CD14-positive monocyte (primary cell): ENCODE measurements at regions not wholly inside any gene's neighbourhood (a gene's known extent, or its start where the extent isn't known, plus 50 kb on each side); places are given as distances from the start of the nearest gene placed in this dataset.

Experiments
- DNase-seq, 3 donors: peaks; one replicate each; pipeline ENCODE4 v3.0.0-alpha.2; 2011 to 2022
- H2AFZ ChIP-seq: 2 replicates; pipeline ENCODE4 v1.6.0; 2012; ENCODE audit warnings: mild to moderate bottlenecking, low read depth, low read length, inconsistent platforms; ENCODE audit not compliant: insufficient read depth, poor library complexity, severe bottlenecking
- H3K27ac ChIP-seq, 2 donors: 1 replicate in 1 of 2; 2 replicates in 1 of 2; pipeline ENCODE4 v1.5.1; 2012 to 2013; ENCODE audit warnings: low read length in 2 of 2, control low read depth in 1 of 2, inconsistent platforms in 1 of 2, low read depth in 1 of 2, mild to moderate bottlenecking in 1 of 2
- H3K27me3 ChIP-seq, 2 donors: one replicate each; pipeline versions ENCODE4 v1.6.0 to v1.6.1; 2011 to 2013; ENCODE audit warnings: low read length in 2 of 2; ENCODE audit not compliant: control insufficient read depth in 2 of 2, insufficient read depth in 2 of 2
- H3K36me3 ChIP-seq, 2 donors: replicated peaks in 1 of 2; 1 replicate in 1 of 2; 2 replicates in 1 of 2; pipeline versions ENCODE4 v1.5.1 to v1.6.1; 2012 to 2013; ENCODE audit warnings: low read length in 2 of 2, control low read depth in 1 of 2, inconsistent platforms in 1 of 2, mild to moderate bottlenecking in 1 of 2; ENCODE audit not compliant: insufficient read depth in 2 of 2, control insufficient read depth in 1 of 2
- H3K4me1 ChIP-seq, 2 donors: 1 replicate in 1 of 2; 2 replicates in 1 of 2; pipeline versions ENCODE4 v1.5.1 to v1.6.1; 2012 to 2013; ENCODE audit warnings: low read length in 2 of 2, control low read depth in 1 of 2, inconsistent platforms in 1 of 2, mild to moderate bottlenecking in 1 of 2, moderate library complexity in 1 of 2; ENCODE audit not compliant: insufficient read depth in 2 of 2, control insufficient read depth in 1 of 2
- H3K4me2 ChIP-seq: replicated peaks from 2 replicates; pipeline ENCODE3; 2012; ENCODE audit warnings: low read length, moderate library complexity, mild to moderate bottlenecking; ENCODE audit not compliant: poor library complexity, severe bottlenecking; ENCODE audit errors: extremely low read depth
- H3K4me3 ChIP-seq, 3 experiments: fragments of 200-600 bp in 1 of 3; sonication (generic) in 1 of 3; replicated peaks in 1 of 3; 1 replicate in 2 of 3; 2 replicates in 1 of 3; pipeline ENCODE4 v1.5.1; 2011 to 2013; ENCODE audit warnings: low read length in 3 of 3, mild to moderate bottlenecking in 3 of 3, control low read depth in 2 of 3, low read depth in 2 of 3, inconsistent platforms in 1 of 3, moderate library complexity in 1 of 3
- H3K79me2 ChIP-seq: 2 replicates; pipeline ENCODE4 v1.6.0; 2012; ENCODE audit warnings: mild to moderate bottlenecking, control low read depth, inconsistent platforms, low read length, moderate library complexity; ENCODE audit not compliant: insufficient read depth
- H3K9ac ChIP-seq: 2 replicates; pipeline ENCODE4 v1.6.0; 2017; ENCODE audit warnings: low read length, mild to moderate bottlenecking; ENCODE audit not compliant: insufficient read depth, poor library complexity, severe bottlenecking
- H3K9me3 ChIP-seq, 2 donors: replicated peaks in 1 of 2; 1 replicate in 1 of 2; 2 replicates in 1 of 2; pipeline versions ENCODE4 v1.5.1 to v1.6.1; 2012 to 2013; ENCODE audit warnings: low read length in 2 of 2, control low read depth in 1 of 2; ENCODE audit not compliant: control insufficient read depth in 1 of 2, insufficient read depth in 1 of 2
- H4K20me1 ChIP-seq: 2 replicates; pipeline ENCODE4 v1.6.0; 2012; ENCODE audit warnings: mild to moderate bottlenecking, low read length, control low read depth, moderate library complexity; ENCODE audit not compliant: insufficient read depth
- H3K27ac Mint-ChIP-seq, 7 donors: one replicate each; pipeline ENCODE4 v1.8.0; 2020; ENCODE audit warnings: mild to moderate bottlenecking in 7 of 7, mixed read lengths in 7 of 7, moderate library complexity in 6 of 7, inconsistent platforms in 2 of 7
- H3K27me3 Mint-ChIP-seq, 3 donors: one replicate each; pipeline ENCODE4 v1.8.0; 2021 to 2022; ENCODE audit warnings: low read depth in 3 of 3, mild to moderate bottlenecking in 3 of 3, mixed read lengths in 3 of 3, moderate library complexity in 3 of 3, inconsistent platforms in 1 of 3
- H3K36me3 Mint-ChIP-seq, 2 donors: one replicate each; pipeline ENCODE4 v1.8.0; 2020; ENCODE audit warnings: mixed read lengths in 2 of 2, inconsistent platforms in 1 of 2, mild to moderate bottlenecking in 1 of 2
- H3K4me1 Mint-ChIP-seq: one replicate; pipeline ENCODE4 v1.8.0; 2020; ENCODE audit warnings: mild to moderate bottlenecking, mixed read lengths
- H3K4me3 Mint-ChIP-seq, 2 donors: one replicate each; pipeline ENCODE4 v1.8.0; 2020; ENCODE audit warnings: mild to moderate bottlenecking in 2 of 2, mixed read lengths in 2 of 2, moderate library complexity in 1 of 2
- H3K9me3 Mint-ChIP-seq, 7 donors: one replicate each; pipeline ENCODE4 v1.8.0; 2020 to 2022; ENCODE audit warnings: mixed read lengths in 7 of 7, mild to moderate bottlenecking in 6 of 7, moderate library complexity in 6 of 7, inconsistent platforms in 2 of 7
- WGBS: methylation state at CpG from one replicate; pipeline ENCODE4 v1.1.5; 2013; ENCODE audit warnings: missing lambda C conversion rate; ENCODE audit not compliant: insufficient coverage; 5-methylcytosine and 5-hydroxymethylcytosine counted together
- intact Hi-C, 2 donors: fragments of 100-400 bp; cut with micrococcal nuclease; formaldehyde crosslinking; loops; one replicate each; pipeline versions ENCODE4 v1.15.0 to v1.15.1; 2023
- TF ChIP-seq, protein P1 (sequence below): fragments of 200-600 bp; IDR thresholded peaks from one replicate; pipeline ENCODE4 v1.8.0; 2022; ENCODE audit warnings: antibody characterized with exemption, mild to moderate bottlenecking

DNA sequence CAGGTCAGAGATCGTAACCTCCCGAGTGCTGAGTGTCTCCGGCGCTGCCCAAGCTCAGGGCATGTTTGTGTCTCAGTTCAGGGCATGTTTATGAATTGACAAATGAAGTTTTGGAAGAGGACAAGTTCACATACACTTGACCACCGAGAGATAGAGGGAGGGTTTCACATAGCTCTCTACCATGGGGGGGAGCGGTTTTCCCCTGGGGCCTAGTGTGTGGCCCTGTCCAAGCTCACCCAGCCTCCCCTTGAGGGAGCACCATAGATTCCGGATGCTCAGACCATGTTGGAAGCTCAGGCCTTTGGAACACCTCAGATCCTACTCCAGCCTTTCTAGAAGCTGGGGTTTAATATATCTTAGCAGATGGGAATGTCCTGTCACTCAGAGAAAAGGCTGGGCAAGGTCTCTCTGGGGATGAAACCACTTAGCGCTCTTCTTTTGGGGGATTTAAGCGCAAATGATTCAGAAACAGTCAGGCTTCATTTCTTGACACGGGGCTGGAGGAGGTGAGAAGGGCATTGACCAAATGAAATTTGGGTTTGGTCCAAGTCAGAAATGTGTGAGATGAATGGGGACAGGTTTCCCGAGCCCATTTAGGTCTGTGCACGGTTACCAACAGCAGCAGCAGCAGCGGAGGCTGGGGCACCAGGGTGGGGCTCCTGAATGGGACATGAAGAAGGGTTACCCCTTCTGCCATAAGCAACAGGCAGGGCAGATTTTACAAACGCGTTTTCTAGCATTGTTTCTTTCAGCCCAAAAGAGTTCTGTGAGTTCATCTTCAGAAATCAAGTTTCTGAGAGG lies 96.6 kb downstream of the METRNL start:
- H3K27me3 Mint-ChIP-seq = peaks cover 0 to 5% (median 3%) of the 10 kb centered on the region in 3 donors
- no peak overlapping the region for H2AFZ ChIP-seq
- WGBS = 97% methylated on average over 14 of the region's 15 CpGs
- H3K4me1 ChIP-seq = no peaks in the 10 kb centered on the region
- peaks cover 1% of the 10 kb centered on the region for H3K4me1 Mint-ChIP-seq
- no peaks in the 10 kb centered on the region for H3K27me3 ChIP-seq
- H3K27ac Mint-ChIP-seq = peak overlapping the region in 1 of 7 donors; percentile 52
- H3K9me3 Mint-ChIP-seq = no peaks in the 10 kb centered on the region
- no peaks in the 10 kb centered on the region for H3K9me3 ChIP-seq
- H4K20me1 ChIP-seq = no peaks in the 10 kb centered on the region
- no peaks in the 10 kb centered on the region for H3K36me3 ChIP-seq
- no peak overlapping the region for H3K4me3 Mint-ChIP-seq
- H3K27ac ChIP-seq = no peak overlapping the region
- no peaks in the 10 kb centered on the region for H3K36me3 Mint-ChIP-seq
- intact Hi-C loops = no loop called here
- TF ChIP-seq, protein P1, sequence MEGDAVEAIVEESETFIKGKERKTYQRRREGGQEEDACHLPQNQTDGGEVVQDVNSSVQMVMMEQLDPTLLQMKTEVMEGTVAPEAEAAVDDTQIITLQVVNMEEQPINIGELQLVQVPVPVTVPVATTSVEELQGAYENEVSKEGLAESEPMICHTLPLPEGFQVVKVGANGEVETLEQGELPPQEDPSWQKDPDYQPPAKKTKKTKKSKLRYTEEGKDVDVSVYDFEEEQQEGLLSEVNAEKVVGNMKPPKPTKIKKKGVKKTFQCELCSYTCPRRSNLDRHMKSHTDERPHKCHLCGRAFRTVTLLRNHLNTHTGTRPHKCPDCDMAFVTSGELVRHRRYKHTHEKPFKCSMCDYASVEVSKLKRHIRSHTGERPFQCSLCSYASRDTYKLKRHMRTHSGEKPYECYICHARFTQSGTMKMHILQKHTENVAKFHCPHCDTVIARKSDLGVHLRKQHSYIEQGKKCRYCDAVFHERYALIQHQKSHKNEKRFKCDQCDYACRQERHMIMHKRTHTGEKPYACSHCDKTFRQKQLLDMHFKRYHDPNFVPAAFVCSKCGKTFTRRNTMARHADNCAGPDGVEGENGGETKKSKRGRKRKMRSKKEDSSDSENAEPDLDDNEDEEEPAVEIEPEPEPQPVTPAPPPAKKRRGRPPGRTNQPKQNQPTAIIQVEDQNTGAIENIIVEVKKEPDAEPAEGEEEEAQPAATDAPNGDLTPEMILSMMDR = no peak
- H3K4me2 ChIP-seq = no peak overlapping the region
- H3K4me3 ChIP-seq = no peak overlapping the region
- H3K9ac ChIP-seq = no peak overlapping the region
- DNase-seq = no peak
- H3K79me2 ChIP-seq = no peaks in the 10 kb centered on the region

DNA sequence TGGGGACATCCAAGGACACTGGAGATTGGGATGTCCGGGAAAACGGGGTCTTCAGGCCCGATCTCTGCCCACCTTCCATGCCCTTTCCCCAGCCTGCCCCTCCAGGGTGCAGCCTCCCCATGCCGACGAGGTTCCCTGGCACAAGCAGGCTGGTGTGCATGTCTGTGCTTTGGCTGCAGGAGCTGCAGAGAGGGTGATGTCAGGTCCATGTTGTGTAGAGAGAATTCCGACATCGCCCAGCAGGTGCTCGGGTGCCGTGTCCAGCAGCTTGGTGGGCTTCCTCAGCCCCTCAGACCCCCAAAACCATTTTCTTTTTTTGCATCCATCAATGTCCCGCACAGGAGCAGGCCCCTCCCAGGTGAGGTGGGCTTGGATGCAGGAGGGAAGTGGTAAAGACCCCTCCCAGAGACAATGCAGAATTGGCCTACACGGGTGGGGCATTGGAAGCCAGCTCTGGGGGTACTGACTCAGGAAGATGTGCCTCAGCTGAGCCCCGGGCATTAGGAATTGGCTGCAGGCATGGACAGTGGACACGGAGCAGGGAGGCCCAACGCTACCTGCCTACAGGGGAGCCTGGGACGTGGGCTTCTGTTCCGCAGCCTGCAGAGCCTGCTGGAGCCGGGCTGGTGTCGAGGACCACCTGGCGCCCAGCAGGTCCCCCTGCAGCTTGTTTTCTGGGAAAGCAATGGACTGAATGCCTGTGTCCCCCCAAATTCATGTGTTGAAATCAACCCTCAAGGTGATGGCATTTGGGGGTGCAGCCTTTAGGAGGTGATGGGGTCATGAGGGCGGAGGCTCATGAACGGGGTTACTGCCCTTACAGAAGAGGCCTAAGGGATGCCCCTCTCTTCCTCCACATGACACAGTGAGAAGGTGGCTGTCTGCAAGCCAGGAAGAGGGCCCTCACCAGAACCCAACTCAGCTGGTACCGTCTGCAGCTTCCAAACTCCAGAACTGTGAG lies 97.5 kb downstream of the METRNL start:
- H3K4me2 ChIP-seq = no peak overlapping the region
- Mint-ChIP-seq H3K4me1 (peaks cover 3% of the 10 kb centered on the region), H3K27me3 (peaks cover 0 to 5% (median 3%) of the 10 kb centered on the region in 3 donors), H3K9me3 (no peaks in the 10 kb centered on the region), H3K4me3 (no peak overlapping the region), H3K27ac (no peak overlapping the region), H3K36me3 (no peaks in the 10 kb centered on the region)
- H3K4me3 ChIP-seq = no peak overlapping the region
- peaks cover under 1 to 1% of the 10 kb centered on the region in 2 donors for H3K4me1 ChIP-seq
- H3K36me3 ChIP-seq = no peaks in the 10 kb centered on the region
- no peak overlapping the region for H3K27ac ChIP-seq
- H3K9me3 ChIP-seq = no peaks in the 10 kb centered on the region
- TF ChIP-seq, protein P1 = no peak
- peak in 1 of 3 donors; percentile 2 for DNase-seq
- no peaks in the 10 kb centered on the region for H4K20me1 ChIP-seq
- intact Hi-C loops = no loop called here
- H3K9ac ChIP-seq = no peak overlapping the region
- no peak overlapping the region for H2AFZ ChIP-seq
- WGBS = 100% methylated on average over 9 of the region's 22 CpGs
- no peaks in the 10 kb centered on the region for H3K79me2 ChIP-seq
- no peaks in the 10 kb centered on the region for H3K27me3 ChIP-seq
